IMR-90 (cell line): ENCODE measurements at regions not wholly inside any gene's neighbourhood (a gene's known extent, or its start where the extent isn't known, plus 50 kb on each side); places are given as distances from the start of the nearest gene placed in this dataset.

Experiments used
- ATAC-seq: fragments of 200-7000 bp; cut with Tn5 transposase; 2 replicates; pipeline ENCODE4 v1.9.1; 2020; ENCODE audit warnings: low read depth, mild to moderate bottlenecking, moderate library complexity
- BruUV-seq: library from RNA; stranded (reverse); fragments of 400-500 nt; replicated peaks from 2 replicates; lab custom pipeline; 2021; lab: Mats Ljungman, UMichigan
- CTCF ChIA-PET: fragments of 300-600 bp; formaldehyde crosslinking; extraction: SDS; loops from one replicate; lab custom pipeline; 2021; ENCODE audit warnings: antibody characterized with exemption; lab: Yijun Ruan, JAX
- POLR2A ChIA-PET: fragments of 300-600 bp; sonication (Branson Sonifier 250); formaldehyde crosslinking; loops from one replicate; lab custom pipeline; 2022; ENCODE audit warnings: antibody characterized with exemption; ENCODE audit not compliant: unreplicated experiment; lab: Charles Lee
- DNase-seq: peaks from one replicate; pipeline ENCODE4 v3.0.0; 2013
- H2AFZ ChIP-seq: replicated peaks from 2 replicates; pipeline ENCODE3; 2013; ENCODE audit warnings: low read length, mild to moderate bottlenecking; ENCODE audit not compliant: poor library complexity
- H2AK5ac ChIP-seq: 2 replicates; pipeline ENCODE4 v1.6.1; 2013; ENCODE audit warnings: low read depth, low read length, inconsistent platforms
- H2AK9ac ChIP-seq: replicated peaks from 2 replicates; pipeline ENCODE3; 2013; ENCODE audit warnings: mild to moderate bottlenecking, low read depth, low read length, moderate library complexity; ENCODE audit not compliant: poor library complexity
- H2BK120ac ChIP-seq: 2 replicates; pipeline ENCODE4 v1.6.1; 2013; ENCODE audit warnings: low read depth, low read length, inconsistent platforms
- H2BK15ac ChIP-seq: 3 replicates; pipeline ENCODE4 v1.6.1; 2013; ENCODE audit warnings: low read depth, low read length, inconsistent platforms
- H2BK20ac ChIP-seq: 2 replicates; pipeline ENCODE4 v1.6.1; 2013; ENCODE audit warnings: low read depth, mild to moderate bottlenecking, inconsistent platforms, low read length, moderate library complexity
- H2BK5ac ChIP-seq: 2 replicates; pipeline ENCODE4 v1.6.1; 2013; ENCODE audit warnings: mild to moderate bottlenecking, low read depth, low read length, inconsistent platforms; ENCODE audit not compliant: poor library complexity, severe bottlenecking
- H3K14ac ChIP-seq: replicated peaks from 2 replicates; pipeline ENCODE4 v1.6.1; 2013; ENCODE audit warnings: low read depth, low read length, inconsistent platforms
- H3K18ac ChIP-seq: 2 replicates; pipeline ENCODE4 v1.6.1; 2013; ENCODE audit warnings: low read depth, low read length, control low read depth
- H3K23ac ChIP-seq: 2 replicates; pipeline ENCODE4 v1.6.1; 2013; ENCODE audit warnings: low read depth, low read length, inconsistent platforms
- H3K27ac ChIP-seq: 2 replicates; pipeline ENCODE4 v1.5.1; 2013; ENCODE audit warnings: mild to moderate bottlenecking, control low read depth, low read length; ENCODE audit not compliant: insufficient read depth
- H3K27me3 ChIP-seq: 2 replicates; pipeline ENCODE4 v1.6.1; 2013; ENCODE audit warnings: low read length; ENCODE audit not compliant: control insufficient read depth, insufficient read depth
- H3K36me3 ChIP-seq: 2 replicates; pipeline ENCODE4 v1.6.1; 2013; ENCODE audit warnings: low read length, mixed read lengths; ENCODE audit not compliant: control insufficient read depth, insufficient read depth
- H3K4ac ChIP-seq: 2 replicates; pipeline ENCODE4 v1.6.1; 2013; ENCODE audit warnings: low read depth, low read length, inconsistent platforms
- H3K4me1 ChIP-seq: 2 replicates; pipeline ENCODE4 v1.6.1; 2013; ENCODE audit warnings: low read length, mixed read lengths; ENCODE audit not compliant: control insufficient read depth, insufficient read depth
- H3K4me2 ChIP-seq: 2 replicates; pipeline ENCODE4 v1.6.1; 2013; ENCODE audit warnings: low read depth, mild to moderate bottlenecking, control low read depth, low read length, moderate library complexity
- H3K4me3 ChIP-seq: 2 replicates; pipeline ENCODE4 v1.5.1; 2013; ENCODE audit warnings: low read depth, mild to moderate bottlenecking, control low read depth, low read length, moderate library complexity; ENCODE audit not compliant: insufficient read depth
- H3K56ac ChIP-seq: 2 replicates; pipeline ENCODE4 v1.6.1; 2013; ENCODE audit warnings: low read length, inconsistent platforms; ENCODE audit not compliant: insufficient read depth; ENCODE audit errors: extremely low read depth
- H3K79me1 ChIP-seq, 2 experiments: 2 replicates each; pipeline ENCODE4 v1.6.1; 2013; ENCODE audit warnings: low read length in 2 of 2, inconsistent platforms in 1 of 2, low read depth in 1 of 2
- H3K9ac ChIP-seq: 2 replicates; pipeline ENCODE4 v1.6.1; 2013; ENCODE audit warnings: low read depth, low read length, control low read depth
- H3K9me1 ChIP-seq: 2 replicates; pipeline ENCODE4 v1.6.1; 2013; ENCODE audit warnings: low read length, inconsistent platforms; ENCODE audit not compliant: insufficient read depth
- H3K9me3 ChIP-seq: 2 replicates; pipeline ENCODE4 v1.6.1; 2013; ENCODE audit warnings: low read length; ENCODE audit not compliant: control insufficient read depth, insufficient read depth
- H4K20me1 ChIP-seq: 2 replicates; pipeline ENCODE4 v1.6.1; 2013; ENCODE audit warnings: low read length, inconsistent platforms; ENCODE audit not compliant: insufficient read depth
- H4K5ac ChIP-seq: 2 replicates; pipeline ENCODE4 v1.6.1; 2013; ENCODE audit warnings: mild to moderate bottlenecking, low read depth, low read length, control low read depth
- H4K8ac ChIP-seq, 2 experiments: 2 replicates each; pipeline ENCODE4 v1.6.1; 2013; ENCODE audit warnings: low read depth in 2 of 2, low read length in 2 of 2, control low read depth in 1 of 2, inconsistent platforms in 1 of 2
- H4K91ac ChIP-seq: 2 replicates; pipeline ENCODE4 v1.6.1; 2013; ENCODE audit warnings: low read depth, low read length, inconsistent platforms; ENCODE audit not compliant: insufficient read depth
- BHLHE40 ChIP-seq: fragments of 150-350 bp; IDR thresholded peaks from 2 replicates; pipeline ENCODE4 v1.6.1; 2016; ENCODE audit warnings: mild to moderate bottlenecking, low read depth, low read length
- CEBPB ChIP-seq: IDR thresholded peaks from 2 replicates; pipeline ENCODE4 v1.6.1; 2012; ENCODE audit warnings: low read depth, low read length, improper control_type of control experiment
- CHD1 ChIP-seq: IDR thresholded peaks from 2 replicates; pipeline ENCODE4 v1.6.1; 2012; ENCODE audit warnings: low read depth, low read length, improper control_type of control experiment
- ELK1 ChIP-seq: fragments of 150-350 bp; IDR thresholded peaks from 2 replicates; pipeline ENCODE4 v1.6.1; 2016; ENCODE audit warnings: low read depth, mild to moderate bottlenecking, low read length, moderate library complexity, borderline replicate concordance
- FOS ChIP-seq: fragments of 150-350 bp; IDR thresholded peaks from 2 replicates; pipeline ENCODE4 v1.6.1; 2016; ENCODE audit warnings: low read depth, low read length
- MAFK ChIP-seq: IDR thresholded peaks from 2 replicates; pipeline ENCODE4 v1.6.1; 2012; ENCODE audit warnings: low read depth, low read length, improper control_type of control experiment
- MAZ ChIP-seq: IDR thresholded peaks from 2 replicates; pipeline ENCODE4 v1.6.1; 2012; ENCODE audit warnings: low read depth, mild to moderate bottlenecking, low read length, improper control_type of control experiment, moderate library complexity, borderline replicate concordance
- MXI1 ChIP-seq: IDR thresholded peaks from 2 replicates; pipeline ENCODE4 v1.6.1; 2012; ENCODE audit warnings: low read depth, mild to moderate bottlenecking, low read length, moderate library complexity, borderline replicate concordance
- NFE2L2 ChIP-seq: fragments of 150-350 bp; IDR thresholded peaks from 2 replicates; pipeline ENCODE4 v1.6.1; 2016; ENCODE audit warnings: low read depth, mild to moderate bottlenecking, low read length
- POLR2A ChIP-seq: IDR thresholded peaks from 2 replicates; pipeline ENCODE4 v1.6.1; 2012; ENCODE audit warnings: mild to moderate bottlenecking, low read depth, low read length
- RAD21 ChIP-seq: IDR thresholded peaks from 2 replicates; pipeline ENCODE4 v1.6.1; 2012; ENCODE audit warnings: low read length, improper control_type of control experiment
- RFX5 ChIP-seq: IDR thresholded peaks from 2 replicates; pipeline ENCODE4 v1.8.0; 2012; ENCODE audit warnings: low read depth, mild to moderate bottlenecking, low read length, moderate library complexity
- SMC3 ChIP-seq: fragments of 150-350 bp; IDR thresholded peaks from 2 replicates; pipeline ENCODE4 v1.6.1; 2016; ENCODE audit warnings: low read depth, mild to moderate bottlenecking, antibody characterized with exemption, low read length, moderate library complexity
- USF2 ChIP-seq: fragments of 150-350 bp; IDR thresholded peaks from 2 replicates; pipeline ENCODE4 v1.6.1; 2017; ENCODE audit warnings: mild to moderate bottlenecking, antibody characterized with exemption, low read length, low read depth
- WGBS, 2 experiments: methylation state at CpG; one replicate each; pipeline versions ENCODE4 v1.1.5 to v1.1.7; 2013; ENCODE audit warnings: missing lambda C conversion rate in 2 of 2; ENCODE audit not compliant: insufficient read length in 1 of 2; ENCODE audit errors: extremely low coverage in 2 of 2; 5-methylcytosine and 5-hydroxymethylcytosine counted together
- dilution Hi-C: fragments of 300-500 bp; cut with HindIII; formaldehyde crosslinking; loops from one replicate; pipeline ENCODE4 v1.14.3; 2018; ENCODE audit warnings: low sequenced_read_pairs; ENCODE audit not compliant: unreplicated experiment
- in situ Hi-C: fragments of 300-500 bp; cut with MboI; formaldehyde crosslinking; loops from 3 replicates; pipeline ENCODE4 v1.14.3; 2019; ENCODE audit warnings: low sequenced_read_pairs, inconsistent platforms, mixed read lengths
- intact Hi-C: fragments of 100-400 bp; cut with micrococcal nuclease; formaldehyde crosslinking; loops from 2 replicates; pipeline ENCODE4 v1.10.0; 2022
- TF ChIP-seq, protein P1 (sequence below): conservative IDR thresholded peaks from 2 replicates; pipeline ENCODE4 v1.5.1; 2012; ENCODE audit warnings: mild to moderate bottlenecking, low read depth, low read length, improper control_type of control experiment

GRCh38 chr6:115706981-115707380 is 353.7 kb downstream of the FRK start:
- Histone ChIP-seq H2BK120ac (no peak overlapping the region), H3K79me1 (no peaks in the 10 kb centered on the region), H3K56ac (no peak overlapping the region), H2BK20ac (no peak overlapping the region), H3K9me1 (no peaks in the 10 kb centered on the region), H3K9ac (no peak overlapping the region), H2AFZ (no peak overlapping the region), H3K18ac (no peak overlapping the region), H3K4me2 (no peak overlapping the region), H2BK15ac (no peak overlapping the region), H2AK5ac (no peak overlapping the region), H4K20me1 (no peaks in the 10 kb centered on the region), H3K4me3 (no peak overlapping the region), H3K27me3 (no peaks in the 10 kb centered on the region), H3K14ac (no peak overlapping the region), H3K36me3 (no peaks in the 10 kb centered on the region), H3K9me3 (0 out of 2 replicates have a peak, but pooled peaks cover 6% of the 10 kb centered on the region), H3K23ac (no peak overlapping the region), H4K8ac (no peak overlapping the region), H3K4me1 (no peaks in the 10 kb centered on the region), H4K91ac (no peak overlapping the region), H2BK5ac (no peak overlapping the region), H2AK9ac (no peak overlapping the region), H3K27ac (no peak overlapping the region), H3K4ac (no peak overlapping the region), H4K5ac (no peak overlapping the region)
- intact Hi-C loops (no loop called here), dilution Hi-C loops (no loop called here), in situ Hi-C loops (no loop called here)
- ATAC-seq (no peak), DNase-seq (no peak)
- CTCF ChIA-PET = no interaction called here
- WGBS, 2 experiments = no CpG with 5 or more reads among the region's 2 CpGs
- no peak for TF ChIP-seq POLR2A
- TF ChIP-seq CEBPB = no peak
- no peak for TF ChIP-seq BHLHE40
- no peak for TF ChIP-seq FOS
- no peak for TF ChIP-seq MAFK
- TF ChIP-seq RFX5 = no peak
- TF ChIP-seq NFE2L2 = no peak
- no peak for TF ChIP-seq USF2
- no peak for TF ChIP-seq ELK1
- no peak for TF ChIP-seq CHD1
- no peak for TF ChIP-seq RAD21
- TF ChIP-seq MXI1 = no peak
- TF ChIP-seq, protein P1, sequence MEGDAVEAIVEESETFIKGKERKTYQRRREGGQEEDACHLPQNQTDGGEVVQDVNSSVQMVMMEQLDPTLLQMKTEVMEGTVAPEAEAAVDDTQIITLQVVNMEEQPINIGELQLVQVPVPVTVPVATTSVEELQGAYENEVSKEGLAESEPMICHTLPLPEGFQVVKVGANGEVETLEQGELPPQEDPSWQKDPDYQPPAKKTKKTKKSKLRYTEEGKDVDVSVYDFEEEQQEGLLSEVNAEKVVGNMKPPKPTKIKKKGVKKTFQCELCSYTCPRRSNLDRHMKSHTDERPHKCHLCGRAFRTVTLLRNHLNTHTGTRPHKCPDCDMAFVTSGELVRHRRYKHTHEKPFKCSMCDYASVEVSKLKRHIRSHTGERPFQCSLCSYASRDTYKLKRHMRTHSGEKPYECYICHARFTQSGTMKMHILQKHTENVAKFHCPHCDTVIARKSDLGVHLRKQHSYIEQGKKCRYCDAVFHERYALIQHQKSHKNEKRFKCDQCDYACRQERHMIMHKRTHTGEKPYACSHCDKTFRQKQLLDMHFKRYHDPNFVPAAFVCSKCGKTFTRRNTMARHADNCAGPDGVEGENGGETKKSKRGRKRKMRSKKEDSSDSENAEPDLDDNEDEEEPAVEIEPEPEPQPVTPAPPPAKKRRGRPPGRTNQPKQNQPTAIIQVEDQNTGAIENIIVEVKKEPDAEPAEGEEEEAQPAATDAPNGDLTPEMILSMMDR = no peak
- no peak for TF ChIP-seq MAZ
- TF ChIP-seq SMC3 = no peak
- no TSS peak for BruUV-seq
- POLR2A ChIA-PET = no interaction called here
